Anterior cingulate cortex (tissue), 58 donors: ENCODE measurements at regions not wholly inside any gene's neighbourhood (a gene's known extent, or its start where the extent isn't known, plus 50 kb on each side); places are given as distances from the start of the nearest gene placed in this dataset.
"Not testable (repeated sequence)": the region's sequence is repeated elsewhere in the genome, so short reads cannot be mapped to it uniquely, and the experiment has no call there.

Source experiments
- DNase-seq, 58 donors: peaks; one replicate each; lab custom pipeline; 2025; lab: John Stamatoyannopoulos, UW

DNA sequence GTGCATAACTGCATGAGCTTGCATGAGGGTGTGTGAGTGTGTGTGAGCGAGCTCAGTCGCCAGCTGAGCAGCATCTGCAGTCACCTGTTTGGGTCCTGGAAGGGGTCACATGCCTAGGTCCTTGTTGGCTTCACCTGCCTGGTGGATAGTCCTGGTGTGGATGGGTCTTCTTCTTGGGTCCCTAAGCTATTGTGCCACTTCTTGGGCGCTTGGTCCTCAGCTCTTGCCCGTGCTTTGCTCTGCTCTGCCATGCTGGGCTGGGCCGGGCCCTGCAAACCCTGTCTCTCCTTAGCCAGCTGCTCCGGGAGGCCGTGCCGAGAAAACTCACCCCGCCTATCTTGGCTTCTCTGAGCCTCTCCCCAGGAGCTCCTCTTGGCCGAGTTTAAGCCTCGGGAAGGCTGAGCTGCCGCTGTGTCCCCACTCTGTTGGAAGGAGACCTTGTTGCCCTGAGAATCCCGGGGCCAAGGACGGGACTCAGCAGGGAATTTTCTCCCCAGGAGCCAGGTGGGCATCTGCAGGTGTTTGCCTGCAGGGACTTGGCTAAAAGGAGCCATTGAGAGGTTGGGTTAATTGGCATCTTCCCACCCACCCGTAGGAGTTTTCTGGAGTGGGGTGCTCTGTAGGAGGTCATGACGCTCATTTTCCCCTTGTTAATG is 300.8 kb downstream of the NDUFA10 start:
- peak in 1 of 58 donors; percentile 16 for DNase-seq

DNA sequence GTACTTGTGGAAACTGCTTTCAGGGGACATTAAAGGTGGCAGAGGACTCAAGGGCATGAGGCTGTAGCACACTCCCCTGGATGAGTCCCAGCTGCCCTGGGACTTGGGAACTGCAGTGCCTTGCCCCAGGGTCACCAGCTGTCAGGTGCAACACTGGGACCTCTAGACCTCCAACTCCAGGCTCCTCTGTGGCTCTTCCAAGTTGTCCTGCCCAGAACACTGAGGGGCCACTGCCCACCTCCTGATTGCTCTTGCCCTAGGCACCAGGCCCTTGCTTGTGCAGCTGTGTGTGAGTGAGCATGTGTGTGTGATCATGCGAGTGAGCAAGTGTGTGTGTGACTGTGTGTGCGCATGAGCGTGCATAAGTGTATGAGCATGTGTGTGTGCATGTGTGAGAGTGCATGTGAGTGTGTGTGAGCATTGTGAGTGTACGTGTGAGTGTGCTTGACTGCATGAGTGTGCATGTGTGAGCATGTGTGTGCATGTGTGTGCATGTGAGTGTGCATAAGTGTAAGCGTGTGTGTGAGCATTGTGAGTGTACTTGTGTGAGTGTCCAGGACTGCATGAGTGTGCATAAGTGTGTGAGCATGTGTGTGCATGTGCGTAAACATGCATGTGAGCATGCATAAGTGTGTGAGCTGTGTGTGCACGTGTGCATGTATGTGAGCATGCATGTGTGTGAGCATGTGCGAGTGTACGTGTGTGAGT is 301.5 kb downstream of the NDUFA10 start:
- DNase-seq, result no peak

DNA sequence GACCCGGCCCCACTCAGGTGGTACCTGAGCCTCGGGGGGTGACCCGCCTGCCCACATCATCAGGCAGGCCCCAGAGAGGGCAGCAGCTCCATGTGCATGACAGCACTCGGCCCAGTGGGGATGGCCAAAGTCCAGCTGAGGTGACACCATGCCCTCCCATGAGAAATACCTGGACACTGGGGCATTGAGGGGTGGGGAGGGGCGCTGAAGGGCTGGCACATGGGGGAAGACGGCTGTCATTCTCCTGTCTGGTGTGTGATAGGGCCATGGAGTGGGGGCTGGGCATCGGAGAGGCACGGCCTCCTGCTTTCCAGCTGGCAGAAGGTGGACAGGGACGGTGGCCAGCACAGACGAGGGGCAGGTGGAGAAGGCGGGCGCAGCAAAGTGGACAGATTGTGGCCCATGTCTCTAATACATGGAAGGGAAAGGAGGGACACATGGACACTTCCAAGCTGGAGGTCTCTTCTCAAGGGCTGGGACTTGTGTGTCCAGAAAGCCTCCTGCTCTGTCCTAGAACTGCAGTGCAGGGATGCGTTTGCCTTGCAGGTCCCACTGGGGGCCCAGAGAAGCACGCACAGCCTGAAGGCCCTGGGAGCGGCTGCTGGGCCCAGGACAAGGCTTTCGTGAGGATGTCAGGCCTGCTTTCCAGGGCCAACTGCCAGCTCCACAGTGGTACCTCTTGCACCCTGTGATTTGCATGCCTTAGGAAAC is 302.2 kb downstream of the NDUFA10 start:
- no peak for DNase-seq

DNA sequence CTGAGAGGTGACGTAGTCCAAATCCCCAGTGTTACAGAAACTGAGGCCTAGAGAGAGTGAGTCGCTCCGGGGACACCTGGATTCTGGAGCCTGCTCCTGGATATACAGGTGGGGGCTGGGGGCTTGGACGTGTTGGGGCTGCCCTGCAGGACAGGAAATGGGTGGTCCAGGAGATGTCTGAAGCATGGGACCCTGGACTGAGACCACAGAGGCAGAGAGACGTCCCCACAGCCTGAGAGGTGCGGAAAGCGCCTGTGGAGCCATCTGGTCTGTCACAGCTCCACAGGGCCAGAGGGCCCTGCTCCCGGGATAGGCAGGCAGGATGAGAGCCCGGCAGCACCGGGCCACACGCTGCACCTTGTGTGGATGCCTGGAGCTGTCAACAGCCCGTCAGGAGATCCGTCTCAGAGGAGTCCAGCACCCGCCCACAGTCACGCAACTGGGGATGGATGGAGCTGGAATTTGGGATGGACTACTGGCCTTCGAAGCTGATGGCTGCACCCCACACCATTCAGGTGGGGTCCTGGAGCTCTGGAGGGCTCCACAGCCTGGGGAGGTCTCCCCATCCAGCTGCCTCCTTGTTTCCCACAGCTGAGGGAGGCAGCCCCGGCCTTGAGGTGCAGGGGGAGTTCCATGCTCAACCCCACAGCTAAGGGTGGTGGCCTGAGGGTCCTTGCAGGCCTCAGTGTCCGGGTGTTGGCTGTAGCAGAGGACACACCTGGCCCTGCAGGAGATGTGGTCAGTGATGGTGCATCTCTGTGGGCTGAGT is 303.0 kb downstream of the NDUFA10 start:
- DNase-seq, result no peak

DNA sequence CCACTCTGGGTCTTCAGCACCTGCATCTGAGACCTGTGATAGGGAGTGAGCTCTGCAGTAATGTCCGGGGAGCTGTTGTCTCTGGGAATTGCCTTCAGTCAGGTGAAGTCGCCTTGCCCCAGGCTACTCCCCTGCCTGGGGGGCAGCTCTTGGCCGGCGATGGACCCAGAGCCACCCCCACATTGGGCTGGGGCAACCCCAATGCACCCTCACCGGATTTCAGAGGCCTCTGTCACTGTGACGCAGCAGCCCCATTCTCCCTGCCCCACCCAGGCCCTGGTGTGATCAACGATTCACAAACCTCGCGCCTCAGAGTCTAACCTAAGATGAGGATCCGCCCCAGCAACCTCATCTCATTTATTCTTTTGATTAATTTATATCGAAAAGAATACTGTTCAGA is 303.6 kb downstream of the NDUFA10 start:
- no peak for DNase-seq

DNA sequence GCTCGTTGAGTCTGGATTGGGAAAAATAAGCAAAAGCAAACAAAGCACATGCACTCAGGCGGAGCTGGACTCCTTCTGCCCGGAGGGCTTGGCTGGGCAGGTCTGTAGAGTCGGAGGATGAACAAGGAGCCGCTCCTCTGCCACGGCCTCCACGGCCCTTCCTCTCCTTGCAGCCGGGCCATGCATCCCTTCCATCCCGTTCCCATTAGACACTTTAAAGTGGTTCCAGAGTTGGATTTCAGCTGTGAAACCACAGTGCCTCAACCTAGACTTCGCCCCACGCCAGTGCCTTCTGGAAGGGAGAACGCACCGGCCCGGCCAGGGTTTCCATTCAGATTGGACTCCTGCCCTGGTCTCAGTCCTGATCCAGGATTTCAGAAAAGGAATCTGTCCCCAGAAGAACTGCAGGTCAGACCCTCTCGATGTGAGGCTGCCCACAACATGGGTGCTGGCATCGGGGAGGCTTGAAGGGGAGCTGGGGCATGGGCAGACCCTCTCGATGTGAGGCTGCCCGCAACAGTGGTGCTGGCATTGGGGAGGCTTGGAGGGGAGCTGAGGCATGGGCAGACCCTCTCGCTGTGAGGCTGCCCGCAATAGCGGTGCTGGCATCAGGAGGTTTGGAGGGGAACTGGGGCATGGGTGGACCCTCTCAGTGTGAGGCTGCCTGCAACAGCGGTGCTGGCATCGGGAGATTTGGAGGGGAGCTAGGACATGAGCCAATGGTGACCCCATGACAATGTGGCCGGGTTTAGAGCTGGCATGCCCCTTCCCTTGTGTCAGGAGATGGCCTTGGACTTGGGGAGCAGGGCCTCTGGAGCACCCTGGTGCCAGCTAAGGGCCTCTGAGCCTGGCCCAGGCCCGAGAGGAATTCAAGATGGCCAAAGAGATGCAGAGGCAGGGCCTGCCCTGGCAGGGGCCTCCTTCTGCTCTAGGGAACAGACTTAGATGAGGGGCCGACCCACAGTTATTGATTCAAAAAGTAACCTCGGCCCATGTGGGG is 304.5 kb downstream of the NDUFA10 start:
- no peak for DNase-seq

DNA sequence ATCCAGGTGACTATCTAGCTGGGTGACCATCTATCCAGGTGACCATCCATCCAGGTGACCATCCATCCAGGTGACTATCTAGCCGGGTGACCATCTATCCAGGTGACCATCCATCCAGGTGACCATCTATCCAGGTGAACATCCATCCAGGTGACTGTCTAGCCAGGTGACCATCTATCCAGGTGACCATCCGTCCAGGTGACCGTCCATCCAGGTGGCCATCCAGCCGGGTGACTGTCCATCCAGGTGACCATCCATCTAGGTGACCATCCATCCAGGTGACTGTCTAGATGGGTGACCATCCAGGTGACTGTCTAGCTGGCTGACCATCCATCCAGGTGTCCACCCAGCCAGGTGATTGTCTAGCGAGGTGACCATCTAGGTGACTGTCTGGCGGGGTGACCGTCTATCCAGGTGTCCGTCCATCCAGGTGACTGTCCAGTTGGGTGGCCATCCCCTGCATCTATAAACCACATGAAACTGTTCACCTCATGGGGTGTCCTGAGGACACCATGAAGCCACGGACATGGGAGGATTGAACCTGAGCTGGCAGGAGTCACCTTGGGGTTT is 305.3 kb downstream of the NDUFA10 start:
- DNase-seq, result no peak

DNA sequence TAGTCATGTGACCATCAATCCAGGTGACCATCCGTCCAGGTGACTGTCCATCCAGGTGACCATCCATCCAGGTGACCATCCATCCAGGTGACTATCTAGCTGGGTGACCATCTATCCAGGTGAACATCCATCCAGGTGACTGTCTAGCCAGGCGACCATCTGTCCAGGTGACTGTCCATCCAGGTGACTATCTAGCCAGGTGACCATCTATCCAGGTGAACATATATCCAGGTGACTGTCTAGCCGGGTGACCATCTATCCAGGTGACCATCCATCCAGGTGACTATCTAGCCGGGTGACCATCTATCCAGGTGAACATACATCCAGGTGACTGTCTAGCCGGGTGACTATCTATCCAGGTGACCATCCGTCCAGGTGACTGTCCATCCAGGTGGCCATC is 306.2 kb downstream of the NDUFA10 start:
- DNase-seq, result not testable (repeated sequence)

DNA sequence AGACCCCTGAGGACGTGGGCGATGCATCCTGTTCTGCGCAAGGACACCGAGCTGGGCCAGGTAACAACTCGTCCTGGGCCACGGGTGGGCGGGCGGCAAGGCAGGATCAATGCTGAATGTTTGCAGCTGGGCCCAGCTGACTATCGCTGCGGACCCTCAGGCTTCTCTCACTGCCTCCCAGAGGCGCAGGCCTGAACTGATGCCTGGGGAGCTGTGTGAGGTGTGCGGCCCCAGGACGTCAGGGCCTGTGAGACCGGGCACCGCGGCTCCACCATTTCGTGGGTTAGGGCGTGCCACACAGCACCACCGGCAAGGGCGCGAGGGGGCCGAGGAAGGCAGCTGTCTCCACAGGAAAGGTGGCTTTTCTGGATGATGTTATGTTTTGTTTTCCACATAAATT is 307.4 kb downstream of the NDUFA10 start:
- no peak for DNase-seq

DNA sequence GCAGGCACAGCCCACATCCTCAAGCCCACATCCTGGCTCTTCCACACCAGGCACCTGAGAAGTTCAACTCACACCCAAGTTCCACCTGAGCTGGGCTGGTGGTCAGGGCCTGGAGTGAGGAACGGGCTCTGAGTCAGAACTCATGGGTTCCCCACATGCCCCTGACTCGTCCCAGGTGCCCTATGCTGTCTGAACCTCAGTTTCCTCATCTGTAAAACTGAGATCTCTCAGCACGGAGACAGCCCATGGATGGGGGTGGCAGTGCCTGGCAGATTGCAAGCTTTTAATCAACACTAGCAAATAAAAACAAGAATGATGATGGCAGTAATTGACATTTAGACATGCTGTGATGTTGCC is 307.8 kb downstream of the NDUFA10 start:
- DNase-seq, result no peak

DNA sequence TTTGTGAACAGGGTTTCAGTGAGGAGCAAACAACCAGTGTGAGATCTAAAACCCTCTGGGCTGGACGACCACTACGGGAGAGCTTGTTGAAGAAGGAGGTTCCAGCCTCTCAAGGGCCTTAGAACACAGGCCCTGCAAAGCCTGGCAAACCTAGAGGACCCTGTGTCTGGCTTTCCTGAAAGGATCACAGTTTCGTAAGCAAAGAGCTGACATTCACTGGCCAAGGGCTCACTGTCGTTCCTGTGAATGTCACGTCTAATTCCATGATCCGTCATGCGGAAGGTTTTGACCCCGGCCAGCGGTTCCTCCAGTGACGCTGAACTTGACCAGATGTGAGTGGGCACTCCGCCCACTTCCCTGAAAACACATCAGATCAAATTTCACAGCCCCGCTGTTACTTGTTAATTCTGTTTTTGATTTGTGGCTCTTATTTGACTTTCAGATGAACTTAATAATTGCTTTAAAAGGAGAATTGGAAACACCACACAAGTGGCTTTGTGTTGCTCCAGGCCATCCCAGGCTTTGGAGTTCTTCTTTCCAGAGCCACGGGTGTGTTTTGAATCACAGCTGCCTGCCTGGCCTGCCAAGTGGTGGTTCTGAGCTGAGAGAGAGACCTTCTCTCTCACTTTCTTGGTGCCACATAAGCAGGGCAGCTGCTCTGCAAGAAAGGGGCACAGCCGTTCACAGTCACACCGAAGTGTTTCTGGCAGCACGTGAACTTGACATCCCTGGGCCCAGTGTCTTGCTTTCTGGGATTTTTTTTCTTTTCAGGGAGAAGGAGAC is 308.4 kb downstream of the NDUFA10 start:
- DNase-seq, result peak in 34 of 58 donors; percentile 32 to 78 (median 54)

DNA sequence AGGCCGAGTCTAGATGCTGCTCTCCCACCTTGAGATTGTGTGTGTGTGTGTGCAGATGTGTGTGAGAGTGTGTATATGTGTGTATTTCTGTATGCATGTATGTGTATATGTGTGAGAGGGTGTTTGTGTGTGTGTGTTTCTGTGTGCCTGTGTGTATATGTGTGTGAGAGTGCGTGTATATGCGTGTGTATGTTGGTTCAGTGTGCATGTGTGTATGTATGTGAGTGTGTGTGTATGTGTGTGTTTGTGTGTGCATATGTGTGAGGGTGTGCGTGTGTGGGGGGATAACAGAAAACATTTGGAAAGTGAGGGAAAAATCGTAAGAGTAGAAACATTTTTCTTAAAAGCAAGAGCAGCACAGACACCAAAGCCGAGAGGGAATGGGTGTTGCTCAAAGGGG is 309.1 kb downstream of the NDUFA10 start:
- no peak for DNase-seq

DNA sequence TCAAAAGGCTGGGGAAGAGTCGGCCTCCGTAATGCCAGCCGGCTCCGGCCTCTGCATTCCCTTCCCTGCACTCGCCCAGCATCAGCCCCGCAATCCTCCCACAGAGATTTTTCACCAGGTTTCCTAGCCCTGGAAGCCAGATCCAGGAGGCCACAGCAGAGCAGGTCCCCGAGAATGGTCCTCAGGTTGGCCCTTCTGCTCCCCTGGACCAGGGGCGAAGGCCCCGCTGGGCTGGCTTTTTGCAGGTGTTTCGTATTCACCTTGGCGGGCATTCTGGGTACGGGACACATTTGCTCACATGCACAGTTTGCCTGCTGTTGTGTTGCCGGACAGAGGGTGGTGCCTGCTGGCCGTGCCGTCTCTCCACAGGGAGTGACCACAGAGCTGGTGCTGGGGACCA is 309.5 kb downstream of the NDUFA10 start:
- DNase-seq, result no peak

DNA sequence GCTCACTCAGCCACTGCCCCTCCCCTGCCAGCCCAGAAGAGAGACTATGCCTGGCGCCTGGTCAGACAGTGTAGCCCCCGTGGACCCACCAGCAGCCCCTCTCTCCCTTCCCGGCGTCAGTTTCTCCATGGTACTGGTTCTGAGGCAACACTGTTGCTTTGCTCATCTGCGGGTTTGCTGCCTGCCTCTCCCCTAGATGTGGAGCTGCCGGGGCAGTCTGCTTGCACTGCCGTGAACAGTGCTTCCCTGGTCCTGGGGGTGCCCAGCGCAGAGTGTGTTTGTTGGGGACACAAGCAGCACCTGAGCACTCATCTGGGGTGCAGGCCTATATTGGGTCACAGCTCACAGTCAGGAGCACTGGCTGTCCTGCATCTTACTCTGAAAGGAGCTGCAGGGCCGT is 309.9 kb downstream of the NDUFA10 start:
- no peak for DNase-seq

DNA sequence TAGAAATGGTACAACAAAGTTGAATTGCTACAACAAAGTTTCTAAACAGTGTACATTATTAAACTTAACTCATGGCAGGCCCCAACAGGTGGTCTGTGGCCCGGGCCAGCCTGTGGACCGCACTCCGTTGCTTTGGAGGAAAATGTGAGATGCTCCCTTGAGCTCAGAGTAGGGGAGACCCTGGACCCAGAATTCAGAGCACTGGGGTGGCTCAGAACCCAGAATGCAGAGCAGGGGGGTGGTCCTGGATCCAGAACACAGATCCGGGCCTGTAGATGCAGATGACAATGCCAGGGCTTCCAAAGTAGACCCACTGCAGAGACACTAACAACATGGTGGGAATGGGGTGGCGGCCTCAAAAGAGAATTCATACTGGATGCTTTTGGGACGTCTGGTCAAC is 311.0 kb downstream of the NDUFA10 start:
- DNase-seq, result no peak

DNA sequence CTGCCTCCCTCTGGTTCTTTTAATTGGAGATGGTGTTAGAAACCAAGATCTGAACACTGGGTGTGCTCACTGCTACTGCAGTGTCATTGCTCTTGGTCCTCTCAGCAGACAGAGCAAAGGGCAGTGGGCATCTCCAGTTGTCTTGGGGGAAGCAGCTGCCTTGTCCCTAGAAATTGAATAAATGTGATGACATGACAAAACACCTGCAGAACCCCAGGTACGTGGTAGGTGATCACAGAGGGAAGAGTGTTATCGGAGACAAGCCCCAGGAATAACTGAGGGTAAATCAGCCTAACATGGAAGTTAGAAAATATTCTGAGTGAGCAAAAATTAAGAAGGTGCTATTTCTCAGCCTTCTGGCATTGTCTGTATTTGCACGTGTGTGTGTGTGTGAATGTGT is 311.9 kb upstream of the HDAC4 start:
- DNase-seq, result no peak

DNA sequence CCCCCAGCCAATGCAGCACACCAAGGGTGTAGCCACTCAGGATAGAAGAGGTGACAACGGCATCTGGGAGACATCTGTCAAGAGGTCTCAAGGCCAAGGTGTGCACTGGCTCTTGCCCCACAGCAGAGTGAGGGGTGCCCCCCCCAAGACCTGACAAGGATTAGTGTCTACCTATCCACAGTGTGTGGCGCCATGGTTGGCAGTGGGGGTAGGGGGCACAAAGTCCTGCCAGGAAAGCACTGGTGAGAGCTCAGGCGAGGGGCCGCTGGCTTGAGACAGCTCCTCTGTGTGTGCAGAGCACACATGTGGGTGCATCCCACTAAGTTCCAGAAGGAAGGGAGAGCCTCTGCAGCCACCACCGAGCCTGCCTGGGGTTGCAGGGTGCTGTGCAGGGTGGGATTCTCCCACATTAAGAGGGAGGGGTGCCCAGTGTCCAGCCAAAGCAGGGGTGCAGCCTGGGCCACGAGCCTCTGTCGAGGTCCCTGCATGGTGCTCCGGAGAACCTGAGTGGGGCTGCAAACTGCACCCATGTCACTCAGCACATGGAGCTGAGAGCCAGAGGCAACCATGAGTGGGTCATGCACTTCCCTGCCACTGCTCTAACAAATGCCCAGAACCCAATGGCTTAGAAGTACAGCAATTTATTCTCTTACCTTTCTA is 311.2 kb upstream of the HDAC4 start:
- no peak for DNase-seq
